Left ventricle myocardium inferior (tissue), 1 donor: ENCODE measurements at regions not wholly inside any gene's neighbourhood (a gene's known extent, or its start where the extent isn't known, plus 50 kb on each side); places are given as distances from the start of the nearest gene placed in this dataset.

Experiments
- DNase-seq: peaks from one replicate; pipeline ENCODE4 v3.0.0-alpha.2; 2020
- H3K27ac ChIP-seq: fragments of 200-600 bp; replicated peaks from 2 replicates; pipeline ENCODE4 v1.8.0; 2021
- H3K27me3 ChIP-seq: fragments of 200-600 bp; 2 replicates; pipeline ENCODE4 v1.8.0; 2021; ENCODE audit warnings: low read depth
- H3K36me3 ChIP-seq: fragments of 200-600 bp; 2 replicates; pipeline ENCODE4 v1.8.0; 2021
- H3K4me1 ChIP-seq: fragments of 200-600 bp; 2 replicates; pipeline ENCODE4 v1.8.0; 2021
- H3K4me3 ChIP-seq: fragments of 200-600 bp; 2 replicates; pipeline ENCODE4 v1.8.0; 2021; ENCODE audit warnings: mild to moderate bottlenecking, moderate library complexity
- H3K9me3 ChIP-seq: fragments of 200-600 bp; replicated peaks from 2 replicates; pipeline ENCODE4 v1.8.0; 2021
- CTCF ChIP-seq: fragments of 200-600 bp; IDR thresholded peaks from 2 replicates; pipeline ENCODE4 v1.8.0; 2021; ENCODE audit warnings: antibody characterized with exemption, mild to moderate bottlenecking, borderline replicate concordance
- intact Hi-C: fragments of 100-400 bp; cut with micrococcal nuclease; formaldehyde crosslinking; loops from one replicate; pipeline ENCODE4 v1.11.0; 2022
- donor health status: DM: no; HTN: yes; CAD: no; lungs with severe emphysema.

GRCh38 chr13:63414247-63414646, 1998.6 kb upstream of the PCDH20 start:
- Histone ChIP-seq H3K27me3 (no peaks in the 10 kb centered on the region), H3K27ac (no peak overlapping the region), H3K4me3 (no peak overlapping the region), H3K9me3 (peaks cover 9% of the 10 kb centered on the region), H3K36me3 (no peaks in the 10 kb centered on the region), H3K4me1 (no peaks in the 10 kb centered on the region)
- no peak for DNase-seq
- TF ChIP-seq CTCF = no peak
- intact Hi-C loops = no loop called here

- TF ChIP-seq CTCF = no peak
- H3K36me3 ChIP-seq = no peaks in the 10 kb centered on the region
- intact Hi-C loops = no loop called here
- no peaks in the 10 kb centered on the region for H3K4me1 ChIP-seq
- no peaks in the 10 kb centered on the region for H3K27me3 ChIP-seq
- H3K4me3 ChIP-seq = no peak overlapping the region
- DNase-seq = no peak
- no peak overlapping the region for H3K27ac ChIP-seq
- H3K9me3 ChIP-seq = no peaks in the 10 kb centered on the region
Observed at GRCh38 chr13:63409791-63410351, 1994.2 kb upstream of the PCDH20 start.

GRCh38 chr13:63408331-63409189, 1992.9 kb upstream of the PCDH20 start:
- Histone ChIP-seq H3K27me3 (no peaks in the 10 kb centered on the region), H3K36me3 (no peaks in the 10 kb centered on the region), H3K4me1 (no peaks in the 10 kb centered on the region)

GRCh38 chr13:63403733-63404132, 1988.1 kb upstream of the PCDH20 start:
- TF ChIP-seq CTCF = no peak
- intact Hi-C loops = no loop called here
- no peaks in the 10 kb centered on the region for H3K4me1 ChIP-seq

More at GRCh38 chr13:63408331-63409189, 1992.9 kb upstream of the PCDH20 start:
- no peak overlapping the region for H3K4me3 ChIP-seq
- no peak overlapping the region for H3K27ac ChIP-seq
- H3K9me3 ChIP-seq = no peaks in the 10 kb centered on the region
- TF ChIP-seq CTCF = no peak
- DNase-seq = no peak
- intact Hi-C loops = no loop called here

GRCh38 chr13:63396746-63397145, 1981.1 kb upstream of the PCDH20 start:
- DNase-seq = no peak
- Histone ChIP-seq H3K9me3 (peaks cover 5% of the 10 kb centered on the region), H3K36me3 (no peaks in the 10 kb centered on the region), H3K4me1 (no peaks in the 10 kb centered on the region), H3K27ac (no peak overlapping the region), H3K27me3 (no peaks in the 10 kb centered on the region), H3K4me3 (no peak overlapping the region)
- intact Hi-C loops = no loop called here
- no peak for TF ChIP-seq CTCF

More at GRCh38 chr13:63403733-63404132, 1988.1 kb upstream of the PCDH20 start:
- Histone ChIP-seq H3K27me3 (no peaks in the 10 kb centered on the region), H3K9me3 (peaks cover 5% of the 10 kb centered on the region), H3K36me3 (no peaks in the 10 kb centered on the region), H3K4me3 (no peak overlapping the region), H3K27ac (no peak overlapping the region)
- no peak for DNase-seq
